Gastroesophageal sphincter (tissue), 3 donors: ENCODE measurements at regions not wholly inside any gene's neighbourhood (a gene's known extent, or its start where the extent isn't known, plus 50 kb on each side); places are given as distances from the start of the nearest gene placed in this dataset.

Experiments
- CTCF ChIP-seq, 4 experiments: fragments of 200-600 bp in 2 of 4; fragments of 450-650 bp in 2 of 4; sonication (generic) in 1 of 4; IDR thresholded peaks; one replicate each; pipeline ENCODE4 v1.5.1; 2017 to 2019; ENCODE audit warnings: antibody characterized with exemption in 4 of 4, mild to moderate bottlenecking in 2 of 4, moderate library complexity in 2 of 4
- EP300 ChIP-seq: sonication (generic); formaldehyde crosslinking; IDR thresholded peaks from one replicate; pipeline ENCODE4 v1.6.1; 2017; ENCODE audit warnings: antibody characterized with exemption, mild to moderate bottlenecking
- POLR2A ChIP-seq, 2 donors: fragments of 450-650 bp; IDR thresholded peaks; one replicate each; pipeline ENCODE4 v1.6.1; 2017; ENCODE audit warnings: antibody characterized with exemption in 2 of 2, mild to moderate bottlenecking in 2 of 2, moderate library complexity in 1 of 2

- TF ChIP-seq CTCF (IDR thresholded peaks at IDR 0.05), result no peak
- TF ChIP-seq EP300, result no peak
- no peak for TF ChIP-seq POLR2A (IDR thresholded peaks at IDR 0.05)
These were observed 79.5 kb downstream of the LINGO1 start for GRCh38 chr15:77553257-77553656.
